DOHH2 (cell line): ENCODE measurements at regions not wholly inside any gene's neighbourhood (a gene's known extent, or its start where the extent isn't known, plus 50 kb on each side); places are given as distances from the start of the nearest gene placed in this dataset.

ENCODE experiments used
- H3F3A ChIP-seq: fragments of 200-600 bp; sonication (generic), shearing (Covaris generic); 2 replicates; pipeline ENCODE4 v1.6.0; 2016; ENCODE audit warnings: antibody characterized with exemption, mild to moderate bottlenecking; ENCODE audit not compliant: control insufficient read depth, insufficient read depth
- H3K27ac ChIP-seq: fragments of 200-600 bp; sonication (generic); 2 replicates; pipeline ENCODE4 v1.5.1; 2014; ENCODE audit warnings: low read depth, mild to moderate bottlenecking, low read length, moderate library complexity
- H3K27me3 ChIP-seq: fragments of 200-600 bp; sonication (generic); 2 replicates; pipeline ENCODE4 v1.6.1; 2014; ENCODE audit warnings: mild to moderate bottlenecking, low read length, mixed read lengths; ENCODE audit not compliant: control insufficient read depth
- H3K36me3 ChIP-seq: fragments of 200-600 bp; sonication (generic); 2 replicates; pipeline ENCODE4 v1.6.1; 2014; ENCODE audit warnings: mild to moderate bottlenecking, low read length, moderate library complexity, mixed read lengths; ENCODE audit not compliant: control insufficient read depth
- H3K4me1 ChIP-seq: fragments of 200-600 bp; sonication (generic); 2 replicates; pipeline ENCODE4 v1.6.1; 2014; ENCODE audit warnings: mild to moderate bottlenecking, low read length, mixed read lengths; ENCODE audit not compliant: control insufficient read depth
- H3K4me2 ChIP-seq: fragments of 200-600 bp; sonication (generic); 2 replicates; pipeline ENCODE4 v1.6.0; 2014; ENCODE audit warnings: mild to moderate bottlenecking, low read length, moderate library complexity
- H3K4me3 ChIP-seq: fragments of 200-600 bp; sonication (generic); 2 replicates; pipeline ENCODE4 v1.5.1; 2014; ENCODE audit warnings: mild to moderate bottlenecking, low read length, mixed read lengths
- H3K79me2 ChIP-seq: fragments of 200-600 bp; sonication (generic); 2 replicates; pipeline ENCODE4 v1.6.1; 2014; ENCODE audit warnings: mild to moderate bottlenecking, low read length, mixed read lengths; ENCODE audit not compliant: control insufficient read depth
- H3K9me2 ChIP-seq: fragments of 200-600 bp; sonication (generic); replicated peaks from 2 replicates; pipeline ENCODE4 v1.6.1; 2014; ENCODE audit warnings: mild to moderate bottlenecking, low read length, mixed read lengths; ENCODE audit not compliant: control insufficient read depth
- H3K9me3 ChIP-seq: fragments of 200-600 bp; sonication (generic); 2 replicates; pipeline ENCODE4 v1.6.1; 2014; ENCODE audit warnings: antibody characterized with exemption, low read length, mixed read lengths; ENCODE audit not compliant: control insufficient read depth, insufficient read depth
- H4K20me1 ChIP-seq: fragments of 200-600 bp; sonication (generic); 2 replicates; pipeline ENCODE4 v1.6.0; 2014; ENCODE audit warnings: low read depth, mild to moderate bottlenecking, antibody characterized with exemption, low read length, moderate library complexity; ENCODE audit not compliant: control insufficient read depth, insufficient read depth
- EZH2phosphoT487 ChIP-seq: fragments of 200-600 bp; sonication (generic); IDR thresholded peaks from 2 replicates; pipeline ENCODE4 v1.6.1; 2017; ENCODE audit warnings: borderline replicate concordance, mild to moderate bottlenecking, antibody characterized with exemption, low read length, moderate library complexity, mixed read lengths
- TF ChIP-seq, protein P1 (sequence below): fragments of 200-600 bp; sonication (generic); IDR thresholded peaks from one replicate; pipeline ENCODE4 v1.5.1; 2014; ENCODE audit warnings: antibody characterized with exemption, mild to moderate bottlenecking, low read depth, low read length; ENCODE audit not compliant: poor library complexity, severe bottlenecking

DNA sequence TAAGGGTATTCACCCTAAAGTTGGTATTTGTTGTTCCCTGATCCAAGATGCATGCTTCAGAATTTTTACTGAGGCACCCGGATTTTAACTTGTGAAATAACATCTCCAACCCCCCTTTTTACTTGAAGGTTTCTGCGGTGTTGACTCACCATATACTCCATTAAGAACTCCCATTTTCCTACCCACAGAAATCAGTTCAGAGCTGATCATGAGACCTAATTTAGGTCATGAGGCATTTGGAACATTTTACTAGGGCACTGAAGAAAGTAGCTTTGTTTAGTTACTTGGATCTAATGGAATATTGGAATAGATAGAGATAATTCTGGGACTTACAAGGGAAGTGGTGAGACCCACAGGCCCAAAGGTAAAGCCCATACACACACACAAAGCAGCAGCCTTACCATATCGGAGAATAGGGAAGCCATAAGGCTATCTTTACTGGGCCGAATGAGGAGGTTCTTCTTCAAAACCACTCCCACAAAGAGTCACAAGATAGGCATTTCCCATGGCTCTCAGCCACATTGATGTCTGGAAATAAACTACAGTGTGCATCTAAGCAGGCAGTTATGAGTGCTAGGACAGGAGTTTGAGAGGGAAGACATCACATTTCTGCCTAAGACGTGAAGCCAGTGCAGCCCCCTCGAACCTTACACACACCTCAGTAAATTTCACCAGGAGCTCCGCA lies 681.0 kb upstream of the LRRTM4 start:
- Histone ChIP-seq H3K4me1 (no peaks in the 10 kb centered on the region), H4K20me1 (no peaks in the 10 kb centered on the region), H3K9me2 (no peaks in the 10 kb centered on the region), H3K36me3 (no peaks in the 10 kb centered on the region), H3K4me2 (no peak overlapping the region), H3K9me3 (no peaks in the 10 kb centered on the region), H3K4me3 (no peak overlapping the region), H3K79me2 (no peaks in the 10 kb centered on the region), H3F3A (no peaks in the 10 kb centered on the region), H3K27me3 (no peaks in the 10 kb centered on the region), H3K27ac (no peak overlapping the region)
- TF ChIP-seq, protein P1, sequence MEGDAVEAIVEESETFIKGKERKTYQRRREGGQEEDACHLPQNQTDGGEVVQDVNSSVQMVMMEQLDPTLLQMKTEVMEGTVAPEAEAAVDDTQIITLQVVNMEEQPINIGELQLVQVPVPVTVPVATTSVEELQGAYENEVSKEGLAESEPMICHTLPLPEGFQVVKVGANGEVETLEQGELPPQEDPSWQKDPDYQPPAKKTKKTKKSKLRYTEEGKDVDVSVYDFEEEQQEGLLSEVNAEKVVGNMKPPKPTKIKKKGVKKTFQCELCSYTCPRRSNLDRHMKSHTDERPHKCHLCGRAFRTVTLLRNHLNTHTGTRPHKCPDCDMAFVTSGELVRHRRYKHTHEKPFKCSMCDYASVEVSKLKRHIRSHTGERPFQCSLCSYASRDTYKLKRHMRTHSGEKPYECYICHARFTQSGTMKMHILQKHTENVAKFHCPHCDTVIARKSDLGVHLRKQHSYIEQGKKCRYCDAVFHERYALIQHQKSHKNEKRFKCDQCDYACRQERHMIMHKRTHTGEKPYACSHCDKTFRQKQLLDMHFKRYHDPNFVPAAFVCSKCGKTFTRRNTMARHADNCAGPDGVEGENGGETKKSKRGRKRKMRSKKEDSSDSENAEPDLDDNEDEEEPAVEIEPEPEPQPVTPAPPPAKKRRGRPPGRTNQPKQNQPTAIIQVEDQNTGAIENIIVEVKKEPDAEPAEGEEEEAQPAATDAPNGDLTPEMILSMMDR: no peak
- TF ChIP-seq EZH2phosphoT487: no peak

DNA sequence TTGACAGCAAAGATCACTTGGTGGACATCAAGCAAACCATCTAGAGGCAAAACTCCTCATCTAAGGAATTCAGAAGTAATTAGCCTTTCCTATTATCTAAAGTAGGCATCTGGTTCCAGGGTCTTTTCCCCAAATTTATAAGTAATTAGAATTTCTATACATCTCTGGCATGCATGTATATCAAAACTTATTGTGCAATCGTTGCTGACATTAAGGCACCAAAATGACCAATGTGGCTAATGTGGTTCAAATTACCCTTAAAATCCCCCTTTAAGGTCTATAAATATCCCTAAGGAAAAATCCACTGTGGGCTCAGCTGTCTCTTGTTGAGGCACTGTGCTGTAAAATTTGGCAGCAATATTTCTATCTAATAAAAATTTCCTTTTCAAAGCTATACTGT lies 695.9 kb upstream of the LRRTM4 start:
- H3K27ac ChIP-seq: no peak overlapping the region
- H3K4me2 ChIP-seq: no peak overlapping the region
- no peaks in the 10 kb centered on the region for H3K9me3 ChIP-seq
- no peaks in the 10 kb centered on the region for H3K27me3 ChIP-seq
- no peaks in the 10 kb centered on the region for H3F3A ChIP-seq
- H4K20me1 ChIP-seq: no peaks in the 10 kb centered on the region
- TF ChIP-seq, protein P1: no peak
- no peak for TF ChIP-seq EZH2phosphoT487
- H3K4me1 ChIP-seq: no peaks in the 10 kb centered on the region
- no peaks in the 10 kb centered on the region for H3K79me2 ChIP-seq
- H3K36me3 ChIP-seq: no peaks in the 10 kb centered on the region
- H3K4me3 ChIP-seq: no peak overlapping the region
- no peaks in the 10 kb centered on the region for H3K9me2 ChIP-seq

DNA sequence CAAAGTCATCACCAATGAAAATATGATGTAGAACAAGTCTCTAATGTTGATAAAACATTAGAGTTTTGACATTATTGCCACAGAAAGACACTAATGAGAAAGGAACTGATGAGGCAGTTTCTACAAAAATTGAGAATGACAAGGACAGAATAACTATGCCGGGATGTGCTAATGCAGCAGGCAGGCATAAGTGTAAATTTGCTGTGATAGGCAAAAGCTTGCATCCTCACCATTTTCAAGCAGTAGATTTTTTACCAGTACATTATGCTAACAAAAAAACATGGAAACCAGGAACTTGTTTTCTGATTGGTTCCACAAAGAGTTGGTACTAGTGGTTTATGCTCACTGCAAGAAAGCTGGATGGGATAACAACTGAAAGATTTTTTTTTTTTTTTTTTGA lies 715.5 kb upstream of the LRRTM4 start:
- Histone ChIP-seq H3F3A (no peaks in the 10 kb centered on the region), H3K9me2 (no peaks in the 10 kb centered on the region), H3K27me3 (no peaks in the 10 kb centered on the region), H4K20me1 (no peaks in the 10 kb centered on the region), H3K4me2 (no peak overlapping the region), H3K4me3 (no peak overlapping the region), H3K9me3 (no peaks in the 10 kb centered on the region), H3K36me3 (no peaks in the 10 kb centered on the region), H3K79me2 (no peaks in the 10 kb centered on the region), H3K4me1 (no peaks in the 10 kb centered on the region), H3K27ac (no peak overlapping the region)
- TF ChIP-seq, protein P1: no peak
- TF ChIP-seq EZH2phosphoT487: no peak
